ENCODE measurements at regions not wholly inside any gene's neighbourhood (a gene's known extent, or its start where the extent isn't known, plus 50 kb on each side); places are given as distances from the start of the nearest gene placed in this dataset.

DNA sequence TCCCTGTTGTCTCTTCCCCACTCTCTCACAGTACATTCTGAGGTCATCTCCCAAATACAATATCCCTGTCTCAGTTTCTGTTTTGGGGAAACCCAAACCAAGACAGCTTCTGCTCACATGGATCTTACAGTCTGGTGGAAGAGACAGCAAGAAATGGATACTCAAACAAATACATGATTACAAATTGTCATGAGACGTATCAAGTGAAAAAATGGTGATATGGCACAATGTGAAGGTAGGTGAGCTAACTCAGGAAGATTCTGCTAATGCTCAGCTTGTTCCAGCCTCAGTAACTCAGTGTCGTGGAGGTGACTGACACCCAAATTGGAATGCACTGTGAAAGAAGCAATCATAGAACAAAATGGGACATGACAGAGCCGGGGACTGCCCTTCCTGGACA lies 68.3 kb downstream of the CHST1 start:
- ATAC-seq (no peak), DNase-seq (ENCODE audit: low spot score) (no peak)
- intact Hi-C loops (cut with DNase I): no loop called here

GRCh38 chr11:45596571-45596970 lies 68.9 kb downstream of the CHST1 start:
- ATAC-seq (no peak), DNase-seq (ENCODE audit: low spot score) (peak; percentile 7)
- intact Hi-C loops (cut with DNase I): no loop called here

DNA sequence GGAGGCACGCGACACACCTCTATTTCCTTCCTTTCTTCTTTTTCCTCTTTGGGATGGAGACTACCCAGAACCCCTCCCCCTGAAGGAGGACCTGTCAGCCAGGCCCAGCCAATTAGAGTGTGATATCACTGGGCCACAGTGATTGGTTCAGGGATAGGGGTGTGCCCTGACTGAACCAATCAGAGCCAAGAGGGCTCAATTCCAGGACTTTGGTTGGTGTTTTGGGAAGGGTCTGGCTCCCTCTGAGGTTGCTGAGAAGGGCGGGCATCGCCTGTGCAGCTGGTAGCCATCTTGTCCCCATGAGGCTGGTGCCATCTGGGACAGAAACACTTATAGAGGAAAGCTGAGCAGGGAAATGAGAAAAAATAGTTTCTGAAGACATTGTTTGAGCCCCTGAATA lies 71.4 kb downstream of the CHST1 start:
- no peak for ATAC-seq
- DNase-seq (ENCODE audit: low spot score): no peak
- intact Hi-C loops (cut with DNase I): no loop called here

- ATAC-seq: no peak
- intact Hi-C loops (cut with DNase I): no loop called here
- no peak for DNase-seq (ENCODE audit: low spot score)
Measured at GRCh38 chr11:45592636-45593035, 72.8 kb downstream of the CHST1 start.

DNA sequence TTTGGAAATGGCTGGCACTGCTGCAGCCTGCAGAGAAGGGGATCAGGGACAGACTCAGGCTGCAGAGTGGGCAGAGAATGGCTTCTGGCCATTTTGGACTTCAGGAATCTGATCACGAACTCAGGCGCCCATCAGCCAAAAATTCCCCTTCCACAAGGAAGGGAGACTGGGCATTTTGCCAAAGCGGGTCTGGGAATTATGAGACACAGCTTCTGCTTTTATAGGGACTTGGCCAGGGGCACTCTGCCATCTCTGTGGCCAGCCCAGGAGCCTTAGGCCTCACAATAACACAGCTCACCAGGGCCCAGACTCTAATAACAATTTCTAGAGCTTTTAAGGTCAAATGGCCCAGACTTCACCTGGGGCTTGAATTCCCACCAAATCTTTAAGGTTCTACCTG lies 74.7 kb downstream of the CHST1 start:
- intact Hi-C loops (cut with DNase I): loop anchor here (1.0 kb wide), 1 partner anchor 23 kb away; no protein-coding TSS in a partner anchor
- DNase-seq (ENCODE audit: low spot score): no peak
- ATAC-seq: no peak

DNA sequence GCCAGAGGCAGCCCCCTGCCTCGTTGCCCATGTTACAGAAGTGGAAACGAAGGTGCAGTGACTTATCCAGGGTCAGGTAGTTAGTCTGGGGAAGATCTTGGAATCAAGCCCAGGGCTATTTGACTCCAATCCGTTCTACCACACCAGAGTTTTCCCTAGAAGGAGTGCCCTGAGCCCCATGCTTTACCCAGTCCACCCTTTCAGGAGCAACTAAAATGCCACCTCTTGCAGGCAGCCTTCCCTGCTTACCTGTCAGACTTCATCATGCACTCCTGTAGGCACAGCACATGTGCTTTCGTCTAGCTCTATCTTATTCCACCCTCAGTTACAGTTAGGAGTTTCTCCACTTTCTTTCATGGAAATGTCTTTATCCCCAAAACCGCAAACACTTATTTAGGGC lies 80.2 kb downstream of the CHST1 start:
- ATAC-seq: no peak
- DNase-seq (ENCODE audit: low spot score): no peak
- intact Hi-C loops (cut with DNase I): no loop called here

DNA sequence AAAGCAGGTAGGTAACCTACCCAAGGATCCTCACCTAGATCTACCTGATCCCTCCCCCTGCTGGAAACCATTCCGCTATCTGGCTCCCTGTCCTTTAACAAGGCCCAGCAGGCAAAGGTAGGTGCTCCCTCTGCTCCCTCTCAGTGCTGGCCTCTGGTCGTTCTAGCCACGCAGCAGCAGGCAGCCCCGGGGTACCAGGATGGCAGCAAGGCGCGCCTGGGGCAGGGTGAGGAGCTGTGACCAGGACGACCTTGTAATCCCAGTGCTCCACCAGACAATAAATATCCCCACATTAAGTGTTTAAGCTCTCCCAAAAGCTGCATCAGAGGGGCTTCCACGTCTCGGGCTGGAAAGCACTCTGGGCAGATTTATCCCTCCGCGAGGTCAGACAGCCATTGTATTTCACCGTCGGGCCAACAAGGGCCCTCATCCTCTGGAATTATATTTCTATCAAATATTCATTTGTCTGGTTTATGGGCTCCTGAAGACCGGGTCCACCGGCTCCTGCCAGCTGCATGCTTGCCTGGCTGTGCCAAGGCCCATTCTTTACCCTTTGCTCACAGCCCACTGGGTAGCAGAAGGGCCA lies 81.3 kb downstream of the CHST1 start:
- intact Hi-C loops (cut with DNase I): no loop called here
- ATAC-seq (no peak), DNase-seq (ENCODE audit: low spot score) (no peak)

DNA sequence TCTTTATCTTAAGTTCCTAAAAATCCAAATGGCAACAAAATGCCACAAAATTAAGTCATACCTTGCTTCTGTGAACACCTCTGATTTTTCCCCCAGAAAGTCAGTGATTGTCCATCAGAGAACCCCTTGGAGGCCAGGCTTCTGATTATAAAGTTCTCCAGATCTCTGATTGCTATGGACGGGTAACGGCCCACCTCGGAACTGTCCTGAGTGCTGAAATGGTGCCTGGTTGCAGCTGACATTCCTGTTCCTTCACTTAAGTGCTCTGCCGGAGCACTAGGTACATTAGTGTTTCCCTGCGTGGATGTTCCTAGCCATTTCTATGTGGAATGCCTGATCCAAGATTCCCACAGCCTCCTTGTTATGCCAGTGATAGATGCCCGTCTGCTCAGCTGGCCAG lies 85.0 kb downstream of the CHST1 start:
- intact Hi-C loops (cut with DNase I): no loop called here
- ATAC-seq (no peak), DNase-seq (ENCODE audit: low spot score) (no peak)

- DNase-seq (ENCODE audit: low spot score): no peak
- ATAC-seq: no peak
- intact Hi-C loops (cut with DNase I): no loop called here
Measured at GRCh38 chr11:45578316-45578715, 87.1 kb downstream of the CHST1 start.

DNA sequence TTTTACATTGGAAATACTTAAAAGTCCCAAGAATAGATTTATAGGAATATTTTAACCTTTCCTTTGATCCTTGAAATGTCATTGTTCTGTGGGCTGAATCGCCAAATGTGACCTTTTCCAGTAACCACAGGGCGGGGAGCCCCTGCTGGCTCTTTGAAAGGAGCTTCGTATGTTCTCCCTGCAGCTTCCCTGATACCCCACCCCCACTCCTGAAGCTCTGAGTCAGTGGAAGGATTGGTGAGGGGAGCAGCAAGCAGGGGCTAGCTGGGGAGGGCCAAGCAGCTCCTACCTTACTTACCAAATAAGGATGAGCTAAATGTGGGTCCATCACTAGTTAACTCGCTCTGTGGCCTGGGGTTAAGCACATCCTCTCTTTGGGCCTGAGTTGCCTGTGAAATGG lies 87.7 kb downstream of the CHST1 start:
- intact Hi-C loops (cut with DNase I): no loop called here
- ATAC-seq: no peak
- DNase-seq (ENCODE audit: low spot score): no peak

GRCh38 chr11:45576461-45577215 lies 88.8 kb downstream of the CHST1 start:
- intact Hi-C loops (cut with DNase I): no loop called here
- ATAC-seq (no peak), DNase-seq (ENCODE audit: low spot score) (no peak)

GRCh38 chr11:45573728-45574127 lies 91.7 kb downstream of the CHST1 start:
- no peak for DNase-seq (ENCODE audit: low spot score)
- ATAC-seq: no peak
- intact Hi-C loops (cut with DNase I): no loop called here

- intact Hi-C loops (cut with DNase I): no loop called here
- no peak for ATAC-seq
- no peak for DNase-seq (ENCODE audit: low spot score)
Measured at GRCh38 chr11:45572354-45573123, 92.9 kb downstream of the CHST1 start.

DNA sequence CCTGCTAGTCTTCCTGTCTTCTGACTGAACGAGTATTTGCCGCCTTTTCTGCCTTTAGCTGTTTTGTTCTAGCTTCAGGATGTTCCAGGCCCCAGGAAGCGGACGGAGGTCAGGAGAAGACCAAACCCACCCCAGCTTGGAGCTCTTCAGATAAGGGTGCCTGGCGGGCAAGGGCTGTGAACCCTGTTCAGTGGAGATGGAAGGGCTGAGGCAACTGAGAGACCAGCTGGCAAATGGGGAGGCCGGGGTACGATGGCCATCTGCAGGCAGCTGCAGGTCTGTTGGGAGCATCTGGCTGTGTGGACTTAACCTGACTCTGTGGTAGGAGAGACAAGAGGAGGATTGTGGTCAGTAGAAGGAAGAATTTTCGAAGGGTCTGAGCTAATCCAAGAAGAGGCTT lies 95.6 kb downstream of the CHST1 start:
- ATAC-seq: no peak
- intact Hi-C loops (cut with DNase I): no loop called here
- DNase-seq (ENCODE audit: low spot score): no peak

DNA sequence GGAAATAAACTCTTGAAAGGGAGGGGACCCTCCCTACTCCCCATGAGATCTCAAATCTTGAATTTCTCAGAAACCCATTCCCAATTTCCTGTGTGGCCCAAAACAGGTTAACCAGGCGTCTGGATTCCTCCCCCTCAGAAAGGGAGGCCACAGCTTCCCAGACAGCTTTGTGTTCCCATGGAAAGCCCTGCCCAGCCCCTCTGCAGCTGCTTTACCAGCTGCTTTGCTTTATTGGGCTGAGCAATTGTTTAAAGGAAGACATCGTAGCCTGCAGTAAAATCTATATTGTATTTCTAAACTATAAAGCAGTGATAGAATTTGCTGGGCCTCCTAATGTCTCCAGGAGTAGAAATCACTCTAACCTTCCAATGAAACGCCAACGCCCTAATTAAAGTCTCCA lies 97.4 kb downstream of the CHST1 start:
- intact Hi-C loops (cut with DNase I): no loop called here
- DNase-seq (ENCODE audit: low spot score) (no peak), ATAC-seq (no peak)

DNA sequence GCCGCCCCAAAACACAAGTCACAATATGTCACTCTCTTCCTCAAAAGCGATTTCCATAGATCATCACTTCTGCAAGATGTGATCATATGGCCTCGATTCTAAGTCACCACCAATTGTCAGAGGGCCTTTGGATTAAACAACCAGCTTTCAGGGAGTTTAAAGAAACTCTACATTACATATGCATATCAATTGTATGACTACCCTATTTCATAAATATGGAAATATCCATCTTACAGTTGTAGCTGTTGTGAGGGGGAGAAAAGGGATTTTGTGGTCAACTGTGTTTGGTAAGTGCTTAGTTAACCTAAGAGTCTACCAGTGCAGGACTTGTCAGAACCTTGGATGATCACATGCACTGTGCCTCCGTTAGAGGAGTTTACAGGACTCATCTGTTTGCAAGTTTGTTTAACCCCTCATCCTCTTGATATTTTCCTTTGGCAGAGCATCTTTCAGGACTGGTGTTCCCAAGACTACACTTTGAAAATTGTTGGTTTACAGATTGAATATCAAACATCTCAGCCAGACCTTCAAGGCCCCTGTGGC lies 99.9 kb downstream of the CHST1 start:
- ATAC-seq (no peak), DNase-seq (ENCODE audit: low spot score) (no peak)
- intact Hi-C loops (cut with DNase I): no loop called here

GRCh38 chr11:45563810-45564209 lies 101.6 kb downstream of the CHST1 start:
- intact Hi-C loops (cut with DNase I): no loop called here
- no peak for ATAC-seq
- DNase-seq (ENCODE audit: low spot score): no peak

DNA sequence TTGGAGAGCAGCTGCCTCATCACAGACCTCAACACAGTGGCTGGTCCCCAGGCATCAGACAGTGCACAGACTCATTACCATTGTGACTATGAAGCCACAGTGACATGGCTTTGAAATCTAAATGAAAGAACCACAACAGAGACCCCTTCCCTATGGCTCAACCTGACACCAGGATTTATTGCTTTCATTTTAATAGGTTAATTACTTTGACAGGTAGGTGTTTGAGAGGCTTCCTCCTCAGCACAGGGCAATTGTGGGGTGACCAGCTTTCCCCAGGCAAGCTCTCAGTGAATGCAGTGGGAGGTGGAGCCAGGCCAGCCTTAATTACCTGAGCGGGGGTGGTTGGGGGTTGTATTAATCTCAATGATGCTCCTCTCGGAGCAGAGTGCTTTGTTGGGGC lies 102.3 kb downstream of the CHST1 start:
- ATAC-seq (no peak), DNase-seq (ENCODE audit: low spot score) (no peak)
- intact Hi-C loops (cut with DNase I): no loop called here

- DNase-seq (ENCODE audit: low spot score) (no peak), ATAC-seq (no peak)
- intact Hi-C loops (cut with DNase I): no loop called here
Measured at GRCh38 chr11:45560913-45561281, 104.5 kb downstream of the CHST1 start.

All from sciatic nerve (tissue), 2 donors.